ENCODE measurements at regions not wholly inside any gene's neighbourhood (a gene's known extent, or its start where the extent isn't known, plus 50 kb on each side); places are given as distances from the start of the nearest gene placed in this dataset.

DNA sequence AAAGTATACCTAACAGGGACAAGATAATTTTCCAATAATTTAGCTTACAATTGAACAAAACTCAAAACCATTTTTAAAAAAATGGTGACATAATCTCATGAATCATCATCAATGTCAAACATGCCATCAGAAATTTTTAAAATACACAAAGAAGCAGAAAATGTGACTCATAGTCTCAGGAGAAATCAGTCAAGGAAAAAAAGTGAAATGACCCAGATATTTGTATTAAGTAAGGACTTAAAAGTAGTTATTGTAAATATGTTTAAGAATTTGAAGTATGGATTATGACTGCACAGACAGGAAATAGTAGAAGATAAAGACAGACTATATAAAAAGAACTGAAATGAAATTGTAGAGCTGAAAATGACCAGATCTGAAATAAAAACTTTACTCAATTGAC lies 473.9 kb upstream of the SYT4 start:
- TF ChIP-seq, protein P1, sequence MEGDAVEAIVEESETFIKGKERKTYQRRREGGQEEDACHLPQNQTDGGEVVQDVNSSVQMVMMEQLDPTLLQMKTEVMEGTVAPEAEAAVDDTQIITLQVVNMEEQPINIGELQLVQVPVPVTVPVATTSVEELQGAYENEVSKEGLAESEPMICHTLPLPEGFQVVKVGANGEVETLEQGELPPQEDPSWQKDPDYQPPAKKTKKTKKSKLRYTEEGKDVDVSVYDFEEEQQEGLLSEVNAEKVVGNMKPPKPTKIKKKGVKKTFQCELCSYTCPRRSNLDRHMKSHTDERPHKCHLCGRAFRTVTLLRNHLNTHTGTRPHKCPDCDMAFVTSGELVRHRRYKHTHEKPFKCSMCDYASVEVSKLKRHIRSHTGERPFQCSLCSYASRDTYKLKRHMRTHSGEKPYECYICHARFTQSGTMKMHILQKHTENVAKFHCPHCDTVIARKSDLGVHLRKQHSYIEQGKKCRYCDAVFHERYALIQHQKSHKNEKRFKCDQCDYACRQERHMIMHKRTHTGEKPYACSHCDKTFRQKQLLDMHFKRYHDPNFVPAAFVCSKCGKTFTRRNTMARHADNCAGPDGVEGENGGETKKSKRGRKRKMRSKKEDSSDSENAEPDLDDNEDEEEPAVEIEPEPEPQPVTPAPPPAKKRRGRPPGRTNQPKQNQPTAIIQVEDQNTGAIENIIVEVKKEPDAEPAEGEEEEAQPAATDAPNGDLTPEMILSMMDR (IDR thresholded peaks at IDR 0.05), result no peak
- TF ChIP-seq POLR2AphosphoS5 (IDR thresholded peaks at IDR 0.05) (no peak), EP300 (IDR thresholded peaks at IDR 0.05) (no peak)

Data from suprapubic skin (tissue), 4 donors.